Astrocyte of the cerebellum (primary cell): ENCODE measurements at regions not wholly inside any gene's neighbourhood (a gene's known extent, or its start where the extent isn't known, plus 50 kb on each side); places are given as distances from the start of the nearest gene placed in this dataset.

Source experiments
- DNase-seq: peaks from one replicate; pipeline ENCODE4 v3.0.0-alpha.2; 2011; ENCODE audit warnings: low read depth
- H3K4me3 ChIP-seq: 2 replicates; pipeline ENCODE4 v1.5.1; 2011; ENCODE audit warnings: mild to moderate bottlenecking, low read depth, low read length, moderate library complexity
- CTCF ChIP-seq: IDR thresholded peaks from 2 replicates; pipeline ENCODE4 v1.5.1; 2012; ENCODE audit warnings: low read length, low read depth, moderate library complexity, mild to moderate bottlenecking; ENCODE audit errors: missing control alignments
- in situ Hi-C: cut with HindIII; loops from 2 replicates; pipeline ENCODE4 v1.10.0; 2017; ENCODE audit warnings: low sequenced_read_pairs

- no peak overlapping the region for H3K4me3 ChIP-seq
- TF ChIP-seq CTCF: no peak
- no peak for DNase-seq
- in situ Hi-C loops: no loop called here
Measured at GRCh38 chr15:62807539-62808130, 234.9 kb upstream of the TPM1 start.

DNA sequence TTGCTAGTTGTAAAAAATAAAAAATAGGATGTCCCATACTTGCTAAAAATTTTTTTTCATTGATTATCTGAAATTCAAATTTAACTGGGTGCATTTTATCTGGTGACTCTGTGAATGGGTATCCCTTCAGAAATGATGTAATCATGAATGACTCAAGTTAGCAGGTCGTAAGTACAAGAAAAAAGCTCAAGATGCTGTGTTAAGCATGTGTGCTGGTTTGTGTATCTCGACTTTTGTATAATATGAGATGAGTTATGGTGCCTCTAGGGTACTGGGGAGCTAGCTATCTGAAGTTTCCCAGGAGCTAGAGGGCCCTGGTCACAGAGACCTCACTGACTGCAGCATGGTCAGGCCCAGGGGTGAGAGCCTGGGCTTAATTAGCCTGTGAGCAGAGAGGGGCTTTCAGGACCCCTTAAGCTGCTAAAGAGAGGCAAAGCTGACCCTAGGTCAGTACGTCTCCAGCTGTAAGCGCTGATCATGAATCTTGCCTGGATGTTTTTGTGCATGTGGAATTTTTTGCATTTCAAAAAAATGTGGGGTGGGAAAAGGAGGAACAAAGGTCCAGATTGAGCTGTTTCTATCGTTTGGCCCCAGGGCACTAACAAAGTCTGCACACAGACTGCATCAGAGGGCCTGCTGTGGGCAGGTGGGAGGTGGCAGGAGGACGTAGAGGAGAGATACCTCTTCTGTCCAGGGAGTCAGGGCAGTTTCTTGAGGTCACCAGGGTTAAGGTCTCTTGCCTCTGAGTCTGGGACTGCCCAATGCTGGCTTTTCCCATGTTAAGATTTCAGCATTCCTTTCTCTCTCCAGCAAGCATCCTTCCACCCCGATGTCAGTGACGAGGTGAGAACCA is 233.2 kb upstream of the TPM1 start:
- DNase-seq: no peak
- in situ Hi-C loops: no loop called here
- no peak for TF ChIP-seq CTCF
- no peak overlapping the region for H3K4me3 ChIP-seq

GRCh38 chr15:62809968-62810260 is 232.6 kb upstream of the TPM1 start:
- in situ Hi-C loops: no loop called here
- no peak for TF ChIP-seq CTCF
- no peak for DNase-seq

GRCh38 chr15:62812515-62812835 is 230.1 kb upstream of the TPM1 start:
- no peak for TF ChIP-seq CTCF
- in situ Hi-C loops: no loop called here
- DNase-seq: no peak
- H3K4me3 ChIP-seq: no peak overlapping the region

More at GRCh38 chr15:62809968-62810260, 232.6 kb upstream of the TPM1 start:
- H3K4me3 ChIP-seq: no peak overlapping the region

- TF ChIP-seq CTCF: no peak
- no peak overlapping the region for H3K4me3 ChIP-seq
- no peak for DNase-seq
- in situ Hi-C loops: no loop called here
Measured at GRCh38 chr15:62816342-62817069, 226.0 kb upstream of the TPM1 start.

DNA sequence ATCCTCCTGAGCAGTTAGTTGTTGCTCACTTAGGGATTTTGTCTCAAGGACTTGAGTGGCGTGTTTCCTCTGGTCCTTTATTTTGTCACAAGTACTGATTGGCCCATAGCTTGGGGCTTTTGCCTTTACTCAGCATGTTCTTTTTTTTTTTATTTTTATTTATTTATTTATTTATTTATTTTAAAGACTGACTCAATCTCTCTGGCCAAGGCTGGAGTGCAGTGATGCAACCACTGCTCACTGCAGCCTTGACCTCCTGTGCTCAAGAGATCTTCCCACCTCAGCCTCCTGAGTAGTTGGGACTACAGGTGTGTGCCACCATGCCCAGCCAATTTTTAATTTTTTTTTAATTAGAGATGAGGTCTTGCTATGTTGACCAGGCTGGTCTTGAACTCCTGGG is 223.9 kb upstream of the TPM1 start:
- H3K4me3 ChIP-seq: no peak overlapping the region
- in situ Hi-C loops: no loop called here
- no peak for TF ChIP-seq CTCF
- no peak for DNase-seq
